ENCODE measurements at regions not wholly inside any gene's neighbourhood (a gene's known extent, or its start where the extent isn't known, plus 50 kb on each side); places are given as distances from the start of the nearest gene placed in this dataset.

DNA sequence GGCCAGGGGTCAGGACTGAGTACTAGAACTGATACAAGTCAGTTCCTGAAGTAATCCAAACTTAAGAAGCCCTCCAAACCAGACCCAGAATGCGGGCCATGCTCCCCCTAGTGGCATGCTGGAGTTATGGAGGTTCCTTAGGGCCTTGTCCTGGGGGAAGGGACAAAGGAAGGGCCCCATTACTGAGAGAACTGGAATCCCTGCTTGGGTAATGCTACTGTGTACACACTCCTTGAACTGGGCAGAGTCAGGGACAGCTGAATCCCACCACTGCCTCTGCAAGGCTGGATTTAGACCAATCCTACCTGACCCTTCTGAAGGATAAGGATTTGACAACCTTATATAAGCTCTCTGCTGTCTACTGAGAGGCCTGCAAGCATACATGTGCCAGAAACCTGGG, 97.3 kb upstream of the AKIP1 start:
- TF ChIP-seq, protein P1, sequence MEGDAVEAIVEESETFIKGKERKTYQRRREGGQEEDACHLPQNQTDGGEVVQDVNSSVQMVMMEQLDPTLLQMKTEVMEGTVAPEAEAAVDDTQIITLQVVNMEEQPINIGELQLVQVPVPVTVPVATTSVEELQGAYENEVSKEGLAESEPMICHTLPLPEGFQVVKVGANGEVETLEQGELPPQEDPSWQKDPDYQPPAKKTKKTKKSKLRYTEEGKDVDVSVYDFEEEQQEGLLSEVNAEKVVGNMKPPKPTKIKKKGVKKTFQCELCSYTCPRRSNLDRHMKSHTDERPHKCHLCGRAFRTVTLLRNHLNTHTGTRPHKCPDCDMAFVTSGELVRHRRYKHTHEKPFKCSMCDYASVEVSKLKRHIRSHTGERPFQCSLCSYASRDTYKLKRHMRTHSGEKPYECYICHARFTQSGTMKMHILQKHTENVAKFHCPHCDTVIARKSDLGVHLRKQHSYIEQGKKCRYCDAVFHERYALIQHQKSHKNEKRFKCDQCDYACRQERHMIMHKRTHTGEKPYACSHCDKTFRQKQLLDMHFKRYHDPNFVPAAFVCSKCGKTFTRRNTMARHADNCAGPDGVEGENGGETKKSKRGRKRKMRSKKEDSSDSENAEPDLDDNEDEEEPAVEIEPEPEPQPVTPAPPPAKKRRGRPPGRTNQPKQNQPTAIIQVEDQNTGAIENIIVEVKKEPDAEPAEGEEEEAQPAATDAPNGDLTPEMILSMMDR (IDR thresholded peaks at IDR 0.05; ENCODE audit: low read depth, low read length), result peak; percentile 96
- peak; percentile 87 for DNase-seq (ENCODE audit: low read depth, low spot score)
- no peak overlapping the region for H3K4me3 ChIP-seq (ENCODE audit: low read depth, low read length)
- in situ Hi-C loops (cut with HindIII; ENCODE audit: low sequenced_read_pairs), result no loop called here

DNA sequence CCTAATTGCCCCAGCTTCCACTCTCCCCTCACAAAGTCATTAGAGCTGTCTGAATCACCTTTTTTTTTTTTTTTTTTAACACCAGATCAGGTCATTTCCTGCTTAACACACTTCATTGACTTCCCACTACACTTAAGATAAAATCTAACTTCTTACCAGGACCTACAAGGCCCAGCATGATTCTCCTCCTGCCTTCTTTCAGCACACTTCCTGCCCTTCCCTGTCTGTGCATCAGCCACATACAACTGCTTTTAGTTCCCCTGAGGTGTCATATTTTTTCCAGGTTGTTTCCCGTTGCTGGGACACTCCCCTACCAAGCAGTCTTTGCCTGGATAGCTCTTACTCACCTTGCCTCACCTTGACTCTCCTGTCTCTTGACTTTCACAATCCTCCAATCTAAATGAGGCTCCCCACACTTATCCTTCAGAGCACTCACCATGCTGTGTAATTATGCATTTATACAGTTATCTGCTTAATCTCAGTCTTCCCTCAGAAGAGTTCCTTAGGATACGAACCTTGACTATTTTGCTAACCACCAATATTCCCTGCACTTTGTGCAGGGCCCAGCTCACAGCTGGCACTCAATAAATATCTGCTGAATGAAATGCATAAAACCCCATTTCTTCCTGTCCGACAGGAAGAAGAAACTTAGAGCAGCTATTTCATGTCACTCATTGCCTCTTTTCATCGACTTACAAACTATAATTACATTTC, 96.6 kb upstream of the AKIP1 start:
- no peak overlapping the region for H3K4me3 ChIP-seq (ENCODE audit: low read depth, low read length)
- TF ChIP-seq, protein P1 (IDR thresholded peaks at IDR 0.05; ENCODE audit: low read depth, low read length), result no peak
- in situ Hi-C loops (cut with HindIII; ENCODE audit: low sequenced_read_pairs), result no loop called here
- peak; percentile 46 for DNase-seq (ENCODE audit: low read depth, low spot score)

DNA sequence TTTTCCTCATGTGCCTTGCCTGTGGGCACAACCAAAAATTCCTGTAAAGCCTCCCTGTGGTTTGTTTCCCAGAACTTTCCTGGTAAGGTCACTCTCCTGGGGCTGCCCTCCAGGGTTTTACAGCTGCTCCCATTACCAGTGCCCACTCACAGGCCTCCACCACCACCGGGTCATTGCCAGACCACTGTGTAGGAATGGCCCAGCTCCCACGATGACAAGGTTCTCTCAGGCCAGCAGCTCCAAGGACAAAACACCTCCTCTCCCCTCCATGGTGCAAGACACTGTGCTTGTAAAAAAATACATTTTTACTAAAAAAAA, 96.1 kb upstream of the AKIP1 start:
- peak; percentile 24 for DNase-seq (ENCODE audit: low read depth, low spot score)
- in situ Hi-C loops (cut with HindIII; ENCODE audit: low sequenced_read_pairs), result no loop called here
- no peak overlapping the region for H3K4me3 ChIP-seq (ENCODE audit: low read depth, low read length)
- TF ChIP-seq, protein P1 (IDR thresholded peaks at IDR 0.05; ENCODE audit: low read depth, low read length), result no peak

DNA sequence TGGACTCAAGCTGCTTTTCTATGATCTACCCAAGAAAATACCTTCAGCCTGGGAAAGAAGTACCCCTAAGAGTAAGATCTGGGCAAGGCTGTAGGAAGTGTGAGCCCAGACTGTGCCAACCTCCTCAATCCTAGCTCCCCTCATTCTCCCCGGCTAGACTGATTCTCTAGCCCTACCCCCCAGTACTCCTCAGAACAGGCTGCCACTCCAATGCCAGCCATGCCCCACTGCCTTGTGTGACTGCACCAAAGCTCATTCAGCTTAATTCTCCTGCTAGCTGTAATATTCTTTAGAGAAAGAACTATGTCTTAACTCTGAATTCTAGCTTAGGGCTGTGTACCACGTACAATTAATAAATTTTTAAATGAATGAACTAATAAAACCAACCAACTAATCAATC, 92.6 kb upstream of the AKIP1 start:
- no peak overlapping the region for H3K4me3 ChIP-seq (ENCODE audit: low read depth, low read length)
- DNase-seq (ENCODE audit: low read depth, low spot score), result no peak
- in situ Hi-C loops (cut with HindIII; ENCODE audit: low sequenced_read_pairs), result no loop called here
- TF ChIP-seq, protein P1 (IDR thresholded peaks at IDR 0.05; ENCODE audit: low read depth, low read length), result no peak

- no peak for DNase-seq (ENCODE audit: low read depth, low spot score)
- TF ChIP-seq, protein P1 (IDR thresholded peaks at IDR 0.05; ENCODE audit: low read depth, low read length), result no peak
- in situ Hi-C loops (cut with HindIII; ENCODE audit: low sequenced_read_pairs), result no loop called here
- no peak overlapping the region for H3K4me3 ChIP-seq (ENCODE audit: low read depth, low read length)
Measured at GRCh38 chr11:8820401-8820800, 90.6 kb upstream of the AKIP1 start.

- TF ChIP-seq, protein P1 (IDR thresholded peaks at IDR 0.05; ENCODE audit: low read depth, low read length), result no peak
- DNase-seq (ENCODE audit: low read depth, low spot score), result no peak
Measured at GRCh38 chr11:8822469-8822868, 88.5 kb upstream of the AKIP1 start.

More at GRCh38 chr11:8822469-8822868, 88.5 kb upstream of the AKIP1 start:
- in situ Hi-C loops (cut with HindIII; ENCODE audit: low sequenced_read_pairs), result no loop called here
- H3K4me3 ChIP-seq (ENCODE audit: low read depth, low read length), result no peak overlapping the region

Measured in astrocyte of the spinal cord (primary cell).